Right forelimb (tissue), 1 donor: ENCODE measurements at regions not wholly inside any gene's neighbourhood (a gene's known extent, or its start where the extent isn't known, plus 50 kb on each side); places are given as distances from the start of the nearest gene placed in this dataset.
"Not testable (repeated sequence)": the region's sequence is repeated elsewhere in the genome, so short reads cannot be mapped to it uniquely, and the experiment has no call there.

ENCODE experiments used
- DNase-seq: peaks from one replicate; pipeline ENCODE4 v3.0.0-alpha.2; 2018

- not testable (repeated sequence) for DNase-seq
These were observed 214.8 kb downstream of the UNC5CL start for GRCh38 chr6:40823917-40824891.

GRCh38 chr6:40822619-40823018, 216.4 kb downstream of the UNC5CL start:
- DNase-seq: no peak

GRCh38 chr6:40819182-40819834, 219.7 kb downstream of the UNC5CL start:
- DNase-seq: no peak

- DNase-seq: no peak
These were observed 221.7 kb downstream of the UNC5CL start for GRCh38 chr6:40817369-40817768.

GRCh38 chr6:40816601-40817000, 222.4 kb downstream of the UNC5CL start:
- DNase-seq: no peak

GRCh38 chr6:40815731-40816130, 223.3 kb downstream of the UNC5CL start:
- DNase-seq: no peak

GRCh38 chr6:40810171-40810570, 223.0 kb upstream of the LRFN2 start:
- no peak for DNase-seq

GRCh38 chr6:40809627-40810026, 222.5 kb upstream of the LRFN2 start:
- DNase-seq: no peak

- no peak for DNase-seq
These were observed 220.3 kb upstream of the LRFN2 start for GRCh38 chr6:40807484-40807883.

- no peak for DNase-seq
These were observed 219.2 kb upstream of the LRFN2 start for GRCh38 chr6:40806256-40806864.

GRCh38 chr6:40805336-40805735, 218.2 kb upstream of the LRFN2 start:
- no peak for DNase-seq

- no peak for DNase-seq
These were observed 217.7 kb upstream of the LRFN2 start for GRCh38 chr6:40804905-40805304.

- DNase-seq: no peak
These were observed 216.9 kb upstream of the LRFN2 start for GRCh38 chr6:40803897-40804702.

- no peak for DNase-seq
These were observed 215.3 kb upstream of the LRFN2 start for GRCh38 chr6:40802481-40802880.

- no peak for DNase-seq
These were observed 212.4 kb upstream of the LRFN2 start for GRCh38 chr6:40799296-40800140.

GRCh38 chr6:40798069-40798770, 211.1 kb upstream of the LRFN2 start:
- DNase-seq: no peak

- no peak for DNase-seq
These were observed 209.4 kb upstream of the LRFN2 start for GRCh38 chr6:40796260-40797221.

- DNase-seq: no peak
These were observed 207.4 kb upstream of the LRFN2 start for GRCh38 chr6:40794586-40794985.

GRCh38 chr6:40792183-40792582, 205.0 kb upstream of the LRFN2 start:
- DNase-seq: no peak

GRCh38 chr6:40791004-40791403, 203.8 kb upstream of the LRFN2 start:
- DNase-seq: no peak
